Loucy (cell line): ENCODE measurements at regions not wholly inside any gene's neighbourhood (a gene's known extent, or its start where the extent isn't known, plus 50 kb on each side); places are given as distances from the start of the nearest gene placed in this dataset.

Source experiments
- H2AFZ ChIP-seq: fragments of 200-600 bp; sonication (generic); 2 replicates; pipeline ENCODE4 v1.6.0; 2016; ENCODE audit warnings: antibody characterized with exemption, mild to moderate bottlenecking, low read length, moderate library complexity
- H3F3A ChIP-seq: fragments of 200-600 bp; 2 replicates; pipeline ENCODE4 v1.6.0; 2016; ENCODE audit warnings: antibody characterized with exemption, low read depth, mild to moderate bottlenecking
- H3K27me3 ChIP-seq: fragments of 200-600 bp; sonication (generic); 2 replicates; pipeline ENCODE4 v1.6.1; 2014; ENCODE audit warnings: low read length, mild to moderate bottlenecking; ENCODE audit not compliant: insufficient read depth, poor library complexity, severe bottlenecking
- H3K36me3 ChIP-seq: fragments of 200-600 bp; sonication (generic); 2 replicates; pipeline ENCODE4 v1.6.1; 2016; ENCODE audit warnings: low read length; ENCODE audit not compliant: insufficient read depth
- H3K4me1 ChIP-seq: fragments of 200-600 bp; sonication (generic); 2 replicates; pipeline ENCODE4 v1.5.1; 2014; ENCODE audit warnings: low read length, mild to moderate bottlenecking; ENCODE audit not compliant: insufficient read depth, poor library complexity, severe bottlenecking
- H3K4me2 ChIP-seq: fragments of 200-600 bp; sonication (generic); 2 replicates; pipeline ENCODE4 v1.6.0; 2014; ENCODE audit warnings: antibody characterized with exemption, low read length, low read depth, mild to moderate bottlenecking; ENCODE audit not compliant: poor library complexity, severe bottlenecking
- H3K4me3 ChIP-seq: fragments of 200-600 bp; sonication (generic); 2 replicates; pipeline ENCODE4 v1.5.1; 2014; ENCODE audit warnings: low read length, mild to moderate bottlenecking, mixed read lengths; ENCODE audit not compliant: poor library complexity, severe bottlenecking
- H3K79me2 ChIP-seq: fragments of 200-600 bp; sonication (generic); 2 replicates; pipeline ENCODE4 v1.6.1; 2014; ENCODE audit warnings: low read length; ENCODE audit not compliant: insufficient read depth
- H3K9ac ChIP-seq: fragments of 200-600 bp; sonication (generic); 2 replicates; pipeline ENCODE4 v1.6.0; 2014; ENCODE audit warnings: mild to moderate bottlenecking, low read depth, low read length, moderate library complexity; ENCODE audit not compliant: poor library complexity, severe bottlenecking
- H3K9me2 ChIP-seq: fragments of 200-600 bp; sonication (generic); replicated peaks from 2 replicates; pipeline ENCODE4 v1.6.1; 2016; ENCODE audit warnings: low read depth, low read length, mixed read lengths
- H3K9me3 ChIP-seq: fragments of 200-600 bp; sonication (generic); 2 replicates; pipeline ENCODE4 v1.6.1; 2014; ENCODE audit warnings: mild to moderate bottlenecking, antibody characterized with exemption, low read length, low read depth; ENCODE audit not compliant: insufficient read depth
- H4K20me1 ChIP-seq: fragments of 200-600 bp; sonication (generic); 2 replicates; pipeline ENCODE4 v1.6.0; 2014; ENCODE audit warnings: antibody characterized with exemption, low read length, mild to moderate bottlenecking; ENCODE audit not compliant: insufficient read depth, poor library complexity, severe bottlenecking
- EZH2phosphoT487 ChIP-seq: fragments of 200-600 bp; IDR thresholded peaks from 2 replicates; pipeline ENCODE4 v1.6.1; 2018; ENCODE audit warnings: antibody characterized with exemption, mild to moderate bottlenecking, moderate library complexity, borderline replicate concordance
- TF ChIP-seq, protein P1 (sequence below): fragments of 200-600 bp; sonication (generic); conservative IDR thresholded peaks from 2 replicates; pipeline ENCODE4 v1.5.1; 2014; ENCODE audit warnings: mild to moderate bottlenecking, antibody characterized with exemption, low read length

DNA sequence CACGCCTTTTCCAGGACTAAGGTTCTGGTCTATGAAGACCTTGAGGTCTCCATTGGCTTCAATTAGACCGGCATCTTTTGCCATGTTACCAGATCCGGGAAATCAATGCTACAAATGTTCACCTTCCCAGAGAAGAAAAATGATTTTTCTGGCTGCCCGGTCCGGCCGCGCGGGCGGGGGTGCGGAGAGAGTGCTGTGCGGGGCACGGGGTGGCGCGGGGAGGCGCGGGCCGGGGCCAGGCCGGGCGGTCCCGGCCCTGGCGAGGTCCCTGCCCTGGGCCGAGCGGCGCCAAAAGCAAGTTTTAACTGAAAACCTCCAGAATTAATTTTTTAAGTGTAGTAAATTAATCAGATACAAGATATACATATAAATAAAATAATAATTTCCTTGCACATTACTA is 128.2 kb downstream of the MINAR1 start:
- Histone ChIP-seq H3K9me3 (no peaks in the 10 kb centered on the region), H3K9ac (no peak overlapping the region)

DNA sequence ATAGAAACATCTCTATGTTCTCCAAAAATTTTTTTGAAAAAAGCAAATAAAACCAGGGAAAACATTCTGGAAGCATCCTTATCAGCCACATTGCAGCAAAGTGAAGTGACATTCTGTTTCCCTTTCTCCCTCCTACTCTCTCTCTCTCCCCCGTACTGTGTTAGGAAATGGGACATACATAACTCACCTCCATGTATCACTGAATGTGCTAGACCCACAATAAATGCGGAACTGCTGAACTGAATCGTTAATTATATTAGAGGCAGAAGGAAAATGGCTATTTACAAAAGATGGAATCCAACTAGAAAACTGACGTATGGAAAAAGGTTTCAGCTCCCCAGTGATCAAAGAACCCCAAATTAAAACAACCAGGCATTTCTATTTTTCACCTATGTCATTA is 129.8 kb downstream of the MINAR1 start:
- H3K9me3 ChIP-seq, result no peaks in the 10 kb centered on the region
- H3K79me2 ChIP-seq, result no peaks in the 10 kb centered on the region
- no peaks in the 10 kb centered on the region for H4K20me1 ChIP-seq
- no peaks in the 10 kb centered on the region for H3K4me1 ChIP-seq
- H3F3A ChIP-seq, result no peaks in the 10 kb centered on the region
- no peak overlapping the region for H3K9ac ChIP-seq
- no peak for TF ChIP-seq EZH2phosphoT487
- TF ChIP-seq, protein P1, sequence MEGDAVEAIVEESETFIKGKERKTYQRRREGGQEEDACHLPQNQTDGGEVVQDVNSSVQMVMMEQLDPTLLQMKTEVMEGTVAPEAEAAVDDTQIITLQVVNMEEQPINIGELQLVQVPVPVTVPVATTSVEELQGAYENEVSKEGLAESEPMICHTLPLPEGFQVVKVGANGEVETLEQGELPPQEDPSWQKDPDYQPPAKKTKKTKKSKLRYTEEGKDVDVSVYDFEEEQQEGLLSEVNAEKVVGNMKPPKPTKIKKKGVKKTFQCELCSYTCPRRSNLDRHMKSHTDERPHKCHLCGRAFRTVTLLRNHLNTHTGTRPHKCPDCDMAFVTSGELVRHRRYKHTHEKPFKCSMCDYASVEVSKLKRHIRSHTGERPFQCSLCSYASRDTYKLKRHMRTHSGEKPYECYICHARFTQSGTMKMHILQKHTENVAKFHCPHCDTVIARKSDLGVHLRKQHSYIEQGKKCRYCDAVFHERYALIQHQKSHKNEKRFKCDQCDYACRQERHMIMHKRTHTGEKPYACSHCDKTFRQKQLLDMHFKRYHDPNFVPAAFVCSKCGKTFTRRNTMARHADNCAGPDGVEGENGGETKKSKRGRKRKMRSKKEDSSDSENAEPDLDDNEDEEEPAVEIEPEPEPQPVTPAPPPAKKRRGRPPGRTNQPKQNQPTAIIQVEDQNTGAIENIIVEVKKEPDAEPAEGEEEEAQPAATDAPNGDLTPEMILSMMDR, result no peak
- H3K4me2 ChIP-seq, result no peak overlapping the region
- H3K36me3 ChIP-seq, result no peaks in the 10 kb centered on the region
- H3K9me2 ChIP-seq, result no peaks in the 10 kb centered on the region
- H2AFZ ChIP-seq, result no peak overlapping the region
- H3K4me3 ChIP-seq, result no peak overlapping the region
- H3K27me3 ChIP-seq, result no peaks in the 10 kb centered on the region

More for the DNA sequence above, 128.2 kb downstream of the MINAR1 start:
- H3K27me3 ChIP-seq, result no peaks in the 10 kb centered on the region
- H4K20me1 ChIP-seq, result no peaks in the 10 kb centered on the region
- H3K36me3 ChIP-seq, result no peaks in the 10 kb centered on the region
- H3K4me2 ChIP-seq, result no peak overlapping the region
- H3K9me2 ChIP-seq, result no peaks in the 10 kb centered on the region
- TF ChIP-seq EZH2phosphoT487, result no peak
- TF ChIP-seq, protein P1, result no peak
- no peaks in the 10 kb centered on the region for H3F3A ChIP-seq
- no peak overlapping the region for H3K4me3 ChIP-seq
- no peaks in the 10 kb centered on the region for H3K4me1 ChIP-seq
- H3K79me2 ChIP-seq, result no peaks in the 10 kb centered on the region
- H2AFZ ChIP-seq, result no peak overlapping the region

DNA sequence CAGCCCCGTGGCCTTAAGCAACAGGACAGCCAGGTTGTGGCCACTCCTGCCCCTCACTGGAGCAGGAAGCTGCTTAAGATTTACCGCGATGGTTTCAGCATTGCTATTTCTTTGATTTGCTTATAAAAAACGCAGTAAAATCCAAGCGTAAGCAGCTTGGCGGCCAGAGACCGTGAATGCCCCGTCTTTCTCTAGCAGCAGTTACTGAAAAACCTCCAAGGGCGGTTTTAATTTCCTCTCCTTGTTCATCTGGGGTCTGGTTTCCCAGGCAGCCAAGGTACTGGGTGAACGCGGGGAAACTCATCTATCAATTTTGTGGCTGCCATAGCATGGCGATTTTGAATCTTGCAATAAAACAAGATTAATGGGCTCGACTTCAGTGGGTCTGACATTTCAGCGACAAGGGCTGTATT is 130.3 kb downstream of the MINAR1 start:
- Histone ChIP-seq H4K20me1 (no peaks in the 10 kb centered on the region), H3K4me2 (no peak overlapping the region), H3F3A (no peaks in the 10 kb centered on the region), H3K4me3 (no peak overlapping the region), H3K9me2 (no peaks in the 10 kb centered on the region), H3K9ac (no peak overlapping the region), H3K79me2 (no peaks in the 10 kb centered on the region), H3K4me1 (no peaks in the 10 kb centered on the region), H3K9me3 (no peaks in the 10 kb centered on the region), H3K27me3 (no peaks in the 10 kb centered on the region), H2AFZ (no peak overlapping the region), H3K36me3 (no peaks in the 10 kb centered on the region)
- no peak for TF ChIP-seq EZH2phosphoT487
- TF ChIP-seq, protein P1, result no peak
